ENCODE measurements at regions not wholly inside any gene's neighbourhood (a gene's known extent, or its start where the extent isn't known, plus 50 kb on each side); places are given as distances from the start of the nearest gene placed in this dataset.
"Not testable (repeated sequence)": the region's sequence is repeated elsewhere in the genome, so short reads cannot be mapped to it uniquely, and the experiment has no call there.

DNA sequence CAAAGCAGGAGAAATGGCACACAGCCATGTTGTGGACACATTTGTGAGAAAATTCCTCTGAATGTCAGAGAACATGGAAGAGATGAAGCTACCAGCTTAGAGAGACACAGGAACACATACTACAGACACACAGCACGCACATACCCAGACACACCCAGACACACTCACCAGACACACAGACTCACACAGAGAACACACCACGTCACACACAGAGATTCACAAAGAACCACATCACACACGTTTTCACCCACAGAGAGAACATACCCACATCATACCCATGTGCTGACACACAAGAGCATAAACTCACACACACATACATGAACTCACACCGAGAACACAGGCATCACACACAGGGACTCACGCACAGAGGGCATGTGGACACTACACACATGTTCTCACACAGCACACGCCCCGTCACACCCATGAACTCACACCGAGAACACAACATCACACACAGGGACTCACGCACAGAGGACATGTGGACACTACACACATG is 124.9 kb downstream of the METRNL start:
- no peak for TF ChIP-seq CTCF (conservative IDR thresholded peaks at IDR 0.05; ENCODE audit: low read depth, low read length)
- DNase-seq (ENCODE audit: low read depth), result no peak
- no peak overlapping the region for H3K4me3 ChIP-seq (ENCODE audit: low read length)

DNA sequence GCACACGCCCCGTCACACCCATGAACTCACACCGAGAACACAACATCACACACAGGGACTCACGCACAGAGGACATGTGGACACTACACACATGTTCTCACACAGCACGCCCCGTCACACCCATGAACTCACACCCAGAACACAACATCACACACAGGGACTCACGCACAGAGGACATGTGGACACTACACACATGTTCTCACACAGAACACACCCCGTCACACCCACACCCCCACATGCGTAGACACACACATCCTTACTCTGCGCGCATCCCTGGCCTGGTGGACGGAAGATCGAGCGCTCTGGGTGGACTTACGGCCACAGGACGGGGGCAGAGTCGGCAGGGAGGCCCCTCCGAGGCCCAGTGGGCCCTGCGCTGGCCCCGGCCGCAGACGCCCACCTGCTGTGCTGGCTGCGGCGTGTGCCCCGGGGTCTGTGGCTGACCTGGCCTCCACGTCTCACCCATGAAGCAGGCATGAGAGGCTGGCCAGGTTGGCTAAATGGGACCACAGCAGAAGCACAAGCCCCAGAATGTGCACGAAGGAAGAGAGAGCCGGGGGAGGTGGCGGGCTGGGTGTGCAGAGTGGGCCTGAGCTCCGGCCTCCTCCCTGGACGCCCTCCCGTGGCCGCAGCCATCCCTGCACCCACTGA is 125.5 kb downstream of the METRNL start:
- DNase-seq (ENCODE audit: low read depth); H3K4me3 ChIP-seq (ENCODE audit: low read length): not testable (repeated sequence)

- DNase-seq (ENCODE audit: low read depth); H3K4me3 ChIP-seq (ENCODE audit: low read length): not testable (repeated sequence)
- TF ChIP-seq CTCF (conservative IDR thresholded peaks at IDR 0.05; ENCODE audit: low read depth, low read length), result peak; percentile 20
Observed at GRCh38 chr17:83205387-83206035, 126.1 kb downstream of the METRNL start.

DNA sequence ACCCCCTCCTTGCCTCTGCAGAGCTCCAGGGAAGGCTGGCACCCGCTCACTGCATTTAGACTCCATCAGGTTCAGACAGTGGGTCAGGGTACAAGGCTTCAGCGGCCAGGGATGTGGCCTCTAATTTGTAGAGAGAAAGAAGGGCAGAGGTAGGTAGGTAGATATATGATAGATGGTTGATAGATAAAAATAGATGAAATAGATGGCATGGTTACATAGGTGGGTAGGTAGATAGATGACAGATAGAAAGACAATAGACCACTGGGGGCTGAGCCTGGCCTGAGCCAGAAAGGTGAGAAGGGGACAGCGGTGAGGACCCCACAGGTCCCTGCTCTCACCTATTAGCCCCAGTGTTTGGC is 126.6 kb downstream of the METRNL start:
- DNase-seq (ENCODE audit: low read depth); H3K4me3 ChIP-seq (ENCODE audit: low read length): not testable (repeated sequence)

DNA sequence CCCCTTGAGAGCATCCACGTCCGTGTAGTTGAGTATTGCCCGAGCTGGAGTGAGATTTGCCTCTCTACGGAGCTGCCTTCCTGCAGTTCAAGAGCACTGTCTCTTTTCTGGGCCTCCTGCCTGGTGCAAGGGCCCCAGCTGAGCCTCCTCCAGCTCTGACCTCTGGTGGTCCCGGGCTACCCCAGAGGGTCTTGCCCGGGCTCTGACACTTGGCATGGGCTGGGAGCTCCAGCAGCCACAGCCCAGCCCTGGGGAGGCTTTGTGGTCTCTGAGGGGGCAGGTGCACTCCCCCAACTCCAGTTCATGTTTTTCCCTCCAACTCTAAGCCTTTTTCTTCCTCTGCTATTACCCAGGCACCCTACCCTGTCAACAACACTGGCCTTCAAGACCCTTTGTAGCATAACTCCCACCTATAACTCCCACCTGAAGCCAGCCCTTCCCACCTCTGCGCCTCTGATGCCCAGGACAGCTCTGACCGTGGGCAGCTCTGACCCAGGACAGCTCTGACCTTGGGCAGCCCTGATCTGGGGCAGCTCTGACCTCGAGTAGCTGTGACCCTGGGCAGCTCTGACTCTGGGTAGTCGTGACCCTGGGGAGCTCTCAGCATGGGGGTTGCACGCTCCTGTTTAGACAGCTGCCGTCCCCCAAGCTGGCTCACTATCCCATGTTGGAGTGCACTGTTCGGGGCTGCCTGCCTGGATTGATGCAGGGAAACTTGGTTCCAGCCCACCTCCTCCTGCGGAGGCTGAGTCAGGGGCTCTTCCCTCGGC is 127.6 kb downstream of the METRNL start:
- DNase-seq (ENCODE audit: low read depth); H3K4me3 ChIP-seq (ENCODE audit: low read length): not testable (repeated sequence)

- not testable (repeated sequence) for H3K4me3 ChIP-seq (ENCODE audit: low read length); DNase-seq (ENCODE audit: low read depth)
Observed at GRCh38 chr17:83247001-83247400, 167.6 kb downstream of the METRNL start.

All from retinal pigment epithelial cell (primary cell).